WI38 (cell line): ENCODE measurements at regions not wholly inside any gene's neighbourhood (a gene's known extent, or its start where the extent isn't known, plus 50 kb on each side); places are given as distances from the start of the nearest gene placed in this dataset.

ENCODE experiments used
- H3K4me3 ChIP-seq: 2 replicates; pipeline ENCODE4 v1.5.1; 2011; ENCODE audit warnings: low read depth, mild to moderate bottlenecking, control low read depth, low read length
- TF ChIP-seq, protein P1 (sequence below): IDR thresholded peaks from 2 replicates; pipeline ENCODE4 v1.5.1; 2012; ENCODE audit warnings: low read depth, mild to moderate bottlenecking, control low read depth, low read length

DNA sequence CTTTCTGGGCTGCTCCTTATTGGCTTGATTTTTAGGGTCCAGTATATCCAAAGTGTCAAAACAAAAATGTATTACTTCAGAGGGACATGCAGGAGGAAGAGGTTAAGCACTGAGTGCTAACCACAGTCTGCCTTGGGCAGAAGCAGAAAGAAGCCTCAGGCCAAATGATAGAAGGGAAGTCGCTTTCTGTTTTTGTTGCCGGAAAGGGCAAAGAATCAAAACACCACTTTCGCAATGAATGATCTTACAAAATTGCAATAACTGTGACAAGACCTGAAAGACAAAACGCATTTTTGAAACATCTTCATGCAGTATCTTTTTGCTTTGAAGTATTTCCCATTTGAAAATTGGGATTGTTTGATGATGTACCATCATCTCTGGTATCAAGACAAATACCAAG, 70.1 kb upstream of the PICALM start:
- no peak overlapping the region for H3K4me3 ChIP-seq
- TF ChIP-seq, protein P1, sequence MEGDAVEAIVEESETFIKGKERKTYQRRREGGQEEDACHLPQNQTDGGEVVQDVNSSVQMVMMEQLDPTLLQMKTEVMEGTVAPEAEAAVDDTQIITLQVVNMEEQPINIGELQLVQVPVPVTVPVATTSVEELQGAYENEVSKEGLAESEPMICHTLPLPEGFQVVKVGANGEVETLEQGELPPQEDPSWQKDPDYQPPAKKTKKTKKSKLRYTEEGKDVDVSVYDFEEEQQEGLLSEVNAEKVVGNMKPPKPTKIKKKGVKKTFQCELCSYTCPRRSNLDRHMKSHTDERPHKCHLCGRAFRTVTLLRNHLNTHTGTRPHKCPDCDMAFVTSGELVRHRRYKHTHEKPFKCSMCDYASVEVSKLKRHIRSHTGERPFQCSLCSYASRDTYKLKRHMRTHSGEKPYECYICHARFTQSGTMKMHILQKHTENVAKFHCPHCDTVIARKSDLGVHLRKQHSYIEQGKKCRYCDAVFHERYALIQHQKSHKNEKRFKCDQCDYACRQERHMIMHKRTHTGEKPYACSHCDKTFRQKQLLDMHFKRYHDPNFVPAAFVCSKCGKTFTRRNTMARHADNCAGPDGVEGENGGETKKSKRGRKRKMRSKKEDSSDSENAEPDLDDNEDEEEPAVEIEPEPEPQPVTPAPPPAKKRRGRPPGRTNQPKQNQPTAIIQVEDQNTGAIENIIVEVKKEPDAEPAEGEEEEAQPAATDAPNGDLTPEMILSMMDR = no peak

DNA sequence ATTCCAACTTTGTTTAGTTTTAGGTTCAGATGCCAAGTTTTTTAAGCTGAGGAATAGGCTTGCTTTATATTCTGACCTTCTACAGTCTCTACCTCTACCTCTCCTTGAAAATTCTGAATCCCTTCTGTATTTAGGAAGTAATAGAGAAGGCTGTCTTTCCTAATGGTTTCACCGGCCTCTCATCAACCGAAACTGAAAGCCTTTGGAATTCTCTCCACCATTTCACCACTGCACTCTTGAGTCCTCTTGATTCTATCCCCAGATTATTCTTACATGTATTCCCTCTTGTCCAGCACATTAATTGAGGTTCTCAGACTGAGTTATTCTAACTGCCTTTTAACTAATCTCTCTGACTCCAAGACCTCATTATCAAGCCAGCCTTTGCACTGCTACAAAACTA, 67.7 kb upstream of the PICALM start:
- TF ChIP-seq, protein P1 = no peak
- H3K4me3 ChIP-seq = no peak overlapping the region

DNA sequence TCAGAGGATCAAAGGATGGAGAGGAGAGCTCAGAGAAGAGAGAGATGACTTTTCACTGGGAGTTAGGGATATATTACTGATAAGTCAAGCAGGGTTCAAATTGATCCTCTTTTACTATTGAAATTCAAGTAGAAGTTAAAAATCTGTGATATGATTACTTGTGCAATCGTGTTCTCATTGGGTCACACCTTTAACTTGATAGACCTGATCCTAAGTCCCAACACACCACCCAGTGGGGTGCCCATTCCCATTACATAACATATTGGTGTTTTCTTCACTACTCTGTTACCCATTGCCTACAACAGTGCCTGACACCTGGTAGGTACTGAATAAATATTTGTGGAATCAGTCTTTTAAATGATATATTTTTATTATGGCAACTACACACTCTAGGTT, 66.4 kb upstream of the PICALM start:
- TF ChIP-seq, protein P1 = no peak
- H3K4me3 ChIP-seq = no peak overlapping the region

DNA sequence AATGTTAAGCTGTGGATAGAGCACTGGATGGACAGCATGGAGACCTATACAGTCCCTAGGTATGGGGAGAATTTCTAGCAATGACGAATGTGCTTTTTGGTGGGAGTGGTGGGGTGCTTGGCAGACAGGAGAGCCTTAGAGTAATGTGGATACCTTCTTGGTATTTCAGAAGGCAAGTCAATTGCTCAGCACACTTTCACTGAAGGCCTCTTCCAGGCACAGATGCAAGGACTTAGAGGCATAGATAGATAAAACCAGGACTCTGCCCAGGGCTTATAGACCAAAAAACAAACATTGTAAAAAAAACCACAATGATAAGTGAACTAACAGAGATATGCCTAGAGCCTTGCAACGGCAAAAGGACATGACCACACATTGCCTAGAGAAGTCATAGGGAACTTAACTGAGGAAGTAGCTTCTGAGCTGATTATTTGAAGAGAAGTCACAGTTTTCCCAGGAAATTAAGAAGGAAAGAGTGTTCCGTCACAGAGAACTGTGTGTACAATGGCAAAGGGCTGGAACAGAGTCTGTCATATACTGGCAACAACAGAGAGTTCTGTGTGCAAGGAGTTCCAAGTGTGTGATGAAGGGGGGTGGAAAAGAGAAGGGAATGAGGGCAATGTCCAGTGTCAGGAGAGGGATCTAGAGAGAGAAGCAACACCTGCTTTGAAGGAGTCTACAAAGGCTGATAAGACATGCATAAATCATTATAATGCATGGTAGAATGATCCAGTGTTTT, 65.9 kb upstream of the PICALM start:
- H3K4me3 ChIP-seq = no peak overlapping the region
- TF ChIP-seq, protein P1 = no peak

DNA sequence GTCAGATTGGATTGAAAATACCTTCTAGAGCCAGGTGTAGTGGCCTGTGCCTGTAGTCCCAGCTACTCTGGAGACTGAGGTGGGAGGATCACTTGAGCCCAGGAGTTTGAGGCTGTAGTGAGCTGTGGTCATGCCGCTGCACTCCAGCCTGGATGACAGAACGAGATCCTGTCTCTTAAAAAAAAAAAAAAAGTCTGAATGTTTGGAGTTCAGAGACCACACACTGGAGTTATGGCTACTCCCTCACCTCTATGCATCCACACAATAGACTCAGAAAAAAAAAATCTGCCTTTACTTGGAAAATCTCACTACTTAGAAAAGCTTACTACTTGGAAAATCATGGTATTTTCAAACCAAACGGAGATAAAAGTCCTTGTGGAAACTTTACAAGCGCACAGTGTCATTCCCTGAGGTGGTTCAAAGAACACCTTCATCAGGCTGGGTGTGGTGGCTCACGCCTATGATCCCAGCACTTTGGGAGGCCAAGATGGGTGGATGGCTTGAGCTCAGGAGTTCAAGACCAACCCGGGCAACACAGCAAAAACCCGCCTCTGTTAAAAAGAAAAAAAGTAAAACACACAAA, 63.9 kb upstream of the PICALM start:
- TF ChIP-seq, protein P1 = no peak
- no peak overlapping the region for H3K4me3 ChIP-seq

DNA sequence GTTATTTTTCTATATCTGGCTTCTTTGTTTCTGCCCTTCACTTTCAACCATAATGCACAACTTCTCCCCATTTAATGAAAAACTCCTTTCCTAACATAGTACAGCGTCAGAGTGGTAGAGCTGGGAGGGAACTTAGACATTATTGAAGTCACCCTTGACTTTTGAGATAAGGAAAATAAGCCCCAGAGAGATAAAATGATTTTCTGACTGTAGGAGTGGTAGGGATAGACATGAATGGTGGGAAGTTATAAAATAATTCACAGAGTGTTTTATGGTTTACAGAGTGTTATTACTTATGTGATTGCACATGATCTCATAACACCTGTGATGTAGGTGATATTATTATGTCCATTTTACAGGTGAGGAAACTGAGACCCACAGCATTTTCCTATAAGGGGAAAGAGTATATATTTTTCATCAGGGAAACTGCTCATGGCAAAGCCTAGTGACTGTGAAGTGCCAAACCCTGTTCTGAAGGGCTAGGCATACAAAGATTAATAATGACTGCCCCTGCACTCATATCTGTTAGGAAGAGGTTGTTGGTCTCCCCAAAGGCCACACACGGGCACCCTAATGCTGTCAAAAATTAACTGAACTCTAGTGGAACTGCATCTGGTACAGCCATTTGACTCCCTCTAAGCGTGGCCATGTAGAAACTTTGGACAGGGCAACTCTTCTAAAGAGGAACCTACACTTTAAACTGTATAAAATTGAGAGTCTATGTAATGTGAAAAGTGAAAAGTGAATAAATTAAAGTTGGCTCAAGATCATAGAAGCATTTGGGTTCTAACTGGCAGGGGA, 61.1 kb upstream of the PICALM start:
- H3K4me3 ChIP-seq = no peak overlapping the region
- TF ChIP-seq, protein P1 = no peak

DNA sequence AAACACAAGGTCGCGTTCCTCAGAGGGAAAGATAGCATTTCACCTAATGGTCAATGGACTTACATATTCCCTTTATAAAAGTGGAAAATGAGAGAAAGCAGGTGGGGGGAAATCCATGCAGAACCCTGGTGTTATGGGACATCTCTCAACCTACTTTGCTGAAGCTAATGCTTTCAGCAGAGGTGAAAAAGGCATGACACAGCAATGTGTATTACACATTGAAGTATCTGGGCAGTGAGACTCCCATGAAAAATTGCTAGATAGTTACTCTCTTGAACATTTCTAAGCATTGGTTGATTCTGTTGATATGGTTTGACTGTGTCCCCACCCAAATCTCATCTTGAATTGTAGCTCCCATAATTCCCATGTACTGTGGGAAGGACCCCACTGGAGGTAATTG, 60.0 kb upstream of the PICALM start:
- no peak overlapping the region for H3K4me3 ChIP-seq
- TF ChIP-seq, protein P1 = no peak
